HG02610 (cell line): ENCODE measurements at regions not wholly inside any gene's neighbourhood (a gene's known extent, or its start where the extent isn't known, plus 50 kb on each side); places are given as distances from the start of the nearest gene placed in this dataset.
"Not testable (repeated sequence)": the region's sequence is repeated elsewhere in the genome, so short reads cannot be mapped to it uniquely, and the experiment has no call there.

Source experiments
- ATAC-seq: cut with Tn5 transposase; IDR thresholded peaks from one replicate; pipeline ENCODE4 v1.9.1; 2021; ENCODE audit warnings: mild to moderate bottlenecking, moderate library complexity; ENCODE audit not compliant: unreplicated experiment

DNA sequence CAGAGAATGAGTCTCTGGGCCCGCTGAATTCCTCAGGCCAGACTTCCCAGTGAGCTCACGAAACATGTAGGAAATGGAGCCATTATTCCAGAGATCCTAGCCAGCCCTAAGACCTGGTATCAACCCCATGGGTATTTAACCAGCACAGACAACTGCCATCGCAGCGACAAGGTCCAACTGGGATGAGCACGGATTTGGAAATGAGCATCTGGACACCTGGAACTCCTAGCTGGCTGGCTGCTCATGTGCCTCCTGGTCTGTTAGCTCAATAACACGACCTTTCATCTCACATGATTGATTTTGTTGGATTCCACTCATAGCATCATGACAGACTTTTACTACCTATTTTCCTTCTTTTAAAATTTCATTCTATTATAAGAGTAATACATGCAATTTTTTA lies 51.0 kb downstream of the POU3F3 start:
- ATAC-seq, result no peak

DNA sequence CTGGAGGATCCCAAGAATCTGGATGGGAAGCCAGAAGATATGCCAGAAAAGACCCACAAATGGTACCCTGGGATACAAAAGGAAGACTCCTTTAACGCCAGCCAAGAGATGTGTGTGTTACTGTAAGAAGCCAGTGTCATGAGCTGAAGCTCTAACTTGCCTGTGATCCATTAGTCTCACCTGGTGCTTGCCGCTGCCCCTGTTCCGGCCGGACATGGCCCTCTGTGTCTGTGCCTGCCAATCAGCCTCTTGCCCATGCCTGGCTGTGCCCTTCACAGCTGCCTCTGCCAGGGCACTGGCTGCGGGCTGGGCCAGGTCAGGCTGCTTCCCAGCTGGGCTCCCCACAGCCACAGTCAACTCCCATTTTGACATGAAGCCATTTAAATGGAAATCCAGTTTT lies 55.4 kb downstream of the POU3F3 start:
- no peak for ATAC-seq

DNA sequence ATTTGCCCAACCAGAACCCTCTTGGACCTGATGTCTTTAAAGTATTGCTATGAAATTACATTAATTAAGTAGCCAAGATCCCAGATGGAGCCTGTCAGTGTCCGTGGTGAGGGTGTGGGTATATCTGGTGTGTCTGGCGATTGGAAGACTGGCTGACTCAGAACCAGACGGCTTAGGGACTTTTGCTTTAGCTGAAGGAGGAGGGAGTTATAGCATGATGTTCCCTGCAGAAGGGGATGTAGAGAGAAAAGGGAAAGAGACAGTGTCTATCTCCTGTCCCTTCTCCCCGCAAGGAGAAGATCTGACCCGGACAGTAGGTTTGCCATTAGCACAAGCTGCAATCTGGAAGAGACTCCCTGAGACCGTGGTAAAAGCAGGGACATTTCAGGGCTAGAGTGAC lies 60.6 kb downstream of the POU3F3 start:
- ATAC-seq, result peak; percentile 60

DNA sequence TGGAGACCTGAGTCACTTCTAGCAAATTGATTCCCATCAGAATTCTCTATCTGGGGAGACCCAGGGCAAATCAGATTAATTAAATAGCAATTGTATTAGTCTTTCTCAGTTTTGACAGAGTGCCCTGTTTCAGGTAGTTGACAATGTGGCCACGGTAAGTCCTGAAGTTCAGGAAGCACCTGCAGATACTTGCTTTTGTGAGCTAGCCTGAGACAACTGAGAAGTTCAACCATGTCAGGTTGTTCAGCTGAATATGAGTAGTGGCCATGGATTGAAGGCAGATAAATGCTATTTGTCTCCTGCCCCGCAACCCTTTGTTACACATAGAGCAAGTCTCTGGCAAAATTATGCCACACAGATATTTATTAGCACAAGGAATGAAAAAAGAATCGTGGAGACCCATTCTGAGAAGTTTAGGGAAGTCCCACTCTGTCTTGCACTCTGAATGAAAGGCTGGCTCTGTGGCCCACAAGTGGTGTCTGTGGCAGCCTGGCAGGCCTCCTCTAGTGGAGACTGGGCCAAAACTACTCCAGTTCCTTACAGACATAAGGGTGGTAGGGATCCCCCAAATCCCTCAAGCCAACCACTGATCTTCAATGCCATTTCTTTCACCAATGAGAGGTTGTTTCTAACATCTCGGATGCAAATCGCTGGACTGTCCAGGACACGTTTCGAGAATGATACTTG lies 61.3 kb downstream of the POU3F3 start:
- no peak for ATAC-seq

GRCh38 chr2:104919127-104919526 lies 65.2 kb downstream of the POU3F3 start:
- no peak for ATAC-seq

- ATAC-seq, result no peak
Observed at GRCh38 chr2:104923665-104924064, 69.8 kb downstream of the POU3F3 start.

GRCh38 chr2:104929663-104930062 lies 75.7 kb downstream of the POU3F3 start:
- ATAC-seq, result no peak

- no peak for ATAC-seq
Observed at GRCh38 chr2:104930732-104931131, 76.8 kb downstream of the POU3F3 start.

- no peak for ATAC-seq
Observed at GRCh38 chr2:104932243-104932642, 78.3 kb downstream of the POU3F3 start.

GRCh38 chr2:104933151-104933917 lies 79.4 kb downstream of the POU3F3 start:
- ATAC-seq, result no peak

DNA sequence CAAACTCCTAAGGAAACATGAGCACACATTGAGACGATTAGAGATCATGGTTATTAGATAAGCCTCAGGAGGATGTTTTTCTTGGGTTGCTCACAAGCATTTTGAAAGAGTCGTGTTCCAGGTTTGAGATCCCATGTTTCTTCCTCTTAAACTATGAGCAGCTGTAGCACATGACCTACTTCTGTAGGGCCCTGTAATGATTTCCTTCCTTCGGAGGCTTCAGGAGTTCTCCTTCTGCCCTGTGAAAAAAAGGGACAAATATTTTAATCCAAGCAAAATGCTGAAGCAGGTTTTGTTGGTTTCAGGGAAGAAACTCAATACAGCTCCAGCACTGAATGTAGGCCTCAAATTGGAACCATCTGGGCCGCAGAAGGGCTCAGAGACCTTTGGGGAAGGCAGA lies 82.6 kb downstream of the POU3F3 start:
- ATAC-seq, result no peak

DNA sequence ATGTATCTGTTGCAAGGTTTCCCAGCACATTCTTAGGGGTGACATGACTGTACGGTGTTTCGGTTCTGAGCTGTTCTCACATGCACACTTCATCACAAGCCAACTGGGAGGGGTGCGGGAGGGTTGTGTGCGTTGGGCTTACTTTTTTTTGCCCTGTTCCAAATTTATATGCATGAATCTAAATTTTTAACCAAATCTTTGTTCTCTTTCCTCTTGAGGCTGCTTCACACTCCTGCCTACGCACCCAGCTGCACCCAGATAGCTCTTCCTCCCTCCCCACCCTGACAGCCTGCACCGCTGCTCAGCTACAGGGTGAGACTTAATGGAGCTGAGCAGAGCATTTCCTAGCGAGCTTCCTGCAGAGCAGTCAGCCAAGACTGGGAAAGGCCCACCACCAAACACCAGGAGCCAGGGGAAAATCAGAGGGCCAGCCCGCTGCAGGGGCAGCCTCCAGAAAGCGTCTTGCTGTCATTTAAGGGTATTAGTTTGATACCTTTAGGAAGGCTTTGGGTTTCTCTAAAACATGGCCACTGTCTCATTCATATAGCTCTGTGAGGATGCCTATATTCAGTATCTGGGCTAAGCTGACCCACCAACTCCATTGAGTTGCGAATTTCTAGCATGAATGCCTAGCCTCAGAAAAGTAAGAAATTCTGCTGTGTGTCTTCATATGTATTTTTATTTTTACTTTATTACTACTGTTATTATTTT lies 84.5 kb downstream of the POU3F3 start:
- ATAC-seq, result peak; percentile 97

DNA sequence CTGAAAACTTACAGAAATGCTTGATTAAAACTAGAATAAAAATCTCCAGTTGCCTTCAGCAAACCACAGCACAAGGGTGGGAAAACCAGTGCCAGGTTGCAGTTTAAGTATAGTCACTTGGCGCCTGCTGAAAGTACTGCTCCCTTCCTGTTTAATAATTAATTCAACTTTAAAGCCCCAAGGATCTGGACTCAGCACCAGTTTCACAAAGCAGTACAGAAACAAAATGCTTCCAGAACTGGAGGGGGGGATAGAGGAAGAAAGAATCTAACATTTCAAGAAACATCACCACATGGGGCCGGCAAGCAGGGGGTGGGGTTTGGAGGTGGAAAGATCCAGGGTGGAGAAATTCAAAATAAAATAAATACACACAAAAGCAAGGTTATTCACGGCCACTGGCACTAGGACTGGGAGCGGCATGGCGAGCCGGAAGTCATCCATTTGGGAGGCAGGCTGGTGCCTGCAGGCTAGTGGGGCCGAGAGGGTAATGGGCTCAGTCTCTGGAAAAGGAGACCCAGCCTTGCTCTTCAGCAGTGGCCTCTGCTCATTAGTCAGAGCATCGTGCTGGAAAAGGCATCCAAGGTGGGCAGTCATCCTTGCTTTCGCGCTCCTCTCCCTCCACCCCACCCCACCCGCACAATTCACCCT lies 85.8 kb downstream of the POU3F3 start:
- no peak for ATAC-seq

GRCh38 chr2:104944495-104944894 lies 90.6 kb downstream of the POU3F3 start:
- no peak for ATAC-seq

DNA sequence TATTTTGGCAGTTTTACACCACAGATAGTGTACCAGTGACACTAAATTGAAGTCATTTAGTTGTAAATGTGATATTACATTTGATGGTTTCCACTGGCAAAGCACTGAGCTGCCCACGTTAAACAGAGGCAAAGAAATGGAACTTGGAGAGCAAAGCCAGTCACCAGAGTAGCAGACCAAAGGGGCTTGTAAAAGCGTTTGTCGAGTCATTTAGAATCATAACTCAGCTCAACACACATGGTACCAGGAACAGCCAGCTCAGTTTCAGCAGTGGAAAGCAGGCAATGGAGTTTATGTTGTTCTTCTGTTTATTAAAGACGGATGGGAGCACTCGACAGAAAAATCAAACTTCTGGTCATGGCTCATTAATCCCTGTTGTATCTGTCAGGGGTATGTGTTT lies 91.2 kb downstream of the POU3F3 start:
- ATAC-seq, result no peak

GRCh38 chr2:104945866-104946265 lies 92.0 kb downstream of the POU3F3 start:
- ATAC-seq, result no peak

- not testable (repeated sequence) for ATAC-seq
Observed at GRCh38 chr2:104947456-104947855, 90.4 kb upstream of the MRPS9 start.

DNA sequence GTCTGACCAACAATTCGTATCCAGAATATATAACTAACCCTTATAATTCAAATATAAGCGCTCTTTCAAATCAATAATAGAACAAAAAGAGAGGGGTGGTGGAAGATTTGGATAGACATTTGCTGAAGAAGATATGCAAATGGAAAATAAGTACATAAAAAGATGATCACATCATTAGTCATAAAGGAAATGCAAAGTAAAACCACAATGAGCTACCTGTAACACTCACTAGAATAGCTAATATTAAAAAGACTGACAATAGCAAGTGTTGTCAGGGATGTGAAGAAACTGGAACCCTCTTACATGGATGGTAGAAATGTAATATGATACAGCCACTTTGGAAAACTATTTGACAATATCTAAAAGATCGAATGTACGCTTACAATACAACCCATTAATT lies 84.9 kb upstream of the MRPS9 start:
- ATAC-seq, result no peak

GRCh38 chr2:104965900-104966299 lies 72.0 kb upstream of the MRPS9 start:
- no peak for ATAC-seq

DNA sequence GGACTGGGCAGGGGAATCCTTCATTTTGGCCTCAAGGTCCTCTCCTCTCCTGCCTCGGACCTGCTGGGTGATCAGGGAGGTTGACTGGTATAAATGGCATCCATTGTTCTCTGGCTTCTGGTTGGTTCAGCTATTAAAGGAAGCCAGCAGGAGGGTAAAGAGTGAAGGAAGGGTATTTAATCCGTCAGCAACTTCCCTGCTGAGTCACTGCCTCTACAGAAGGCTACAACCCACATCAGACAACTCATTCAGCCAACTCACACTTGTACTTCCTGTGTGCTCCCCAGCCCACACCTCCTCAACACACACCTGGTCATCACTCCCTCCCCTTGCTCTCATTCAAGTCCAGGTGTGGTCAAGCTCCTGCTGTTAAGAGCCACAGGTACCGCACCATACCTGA lies 68.3 kb upstream of the MRPS9 start:
- no peak for ATAC-seq

- ATAC-seq, result no peak
Observed at GRCh38 chr2:104975371-104975770, 62.5 kb upstream of the MRPS9 start.
